ENCODE measurements at regions not wholly inside any gene's neighbourhood (a gene's known extent, or its start where the extent isn't known, plus 50 kb on each side); places are given as distances from the start of the nearest gene placed in this dataset.

DNA sequence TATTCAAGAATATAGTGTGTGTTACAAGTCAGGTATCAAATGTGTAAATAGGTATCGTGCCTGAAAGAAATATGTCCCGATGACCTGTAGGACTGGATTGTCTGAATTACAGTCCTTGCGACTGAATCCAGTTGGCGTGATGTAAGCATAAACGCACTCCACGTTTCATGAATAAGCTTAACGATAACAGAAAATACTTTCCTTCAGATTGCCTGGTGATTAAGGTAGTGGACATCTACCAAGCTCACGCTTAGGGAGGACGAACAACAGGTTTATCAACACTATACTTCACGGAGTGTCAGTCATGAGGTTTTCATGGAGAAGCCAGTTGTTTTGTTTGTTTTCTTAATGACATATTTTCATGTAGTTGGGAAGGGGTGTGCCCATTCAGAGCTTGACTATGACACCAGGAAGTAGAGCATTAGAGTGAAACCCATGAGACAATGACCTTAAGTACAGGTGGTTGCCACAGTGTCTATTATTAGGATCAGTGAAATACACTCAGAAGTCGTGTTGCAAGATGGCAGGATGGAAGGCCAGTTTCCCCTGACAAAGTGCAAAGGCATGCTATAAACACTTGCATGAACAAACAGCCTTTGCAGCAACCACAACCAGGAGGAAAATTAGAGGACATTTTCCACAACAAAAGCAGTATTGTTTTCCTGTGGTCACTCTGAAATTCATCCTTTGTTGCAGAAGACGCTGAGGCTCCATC, 305.8 kb upstream of the PRDM1 start:
- TF ChIP-seq POLR2A (IDR thresholded peaks at IDR 0.05; ENCODE audit: low read depth, low read length) (no peak), JUN (IDR thresholded peaks at IDR 0.05; ENCODE audit: borderline replicate concordance, insufficient read depth, insufficient read length, low read depth) (no peak), POLR2AphosphoS5 (IDR thresholded peaks at IDR 0.05; ENCODE audit: insufficient read depth, low read depth, low read length) (no peak), EZH2 (IDR thresholded peaks at IDR 0.05; ENCODE audit: borderline replicate concordance, low read depth, low read length, severe bottlenecking) (no peak)
- TF ChIP-seq, protein P1, sequence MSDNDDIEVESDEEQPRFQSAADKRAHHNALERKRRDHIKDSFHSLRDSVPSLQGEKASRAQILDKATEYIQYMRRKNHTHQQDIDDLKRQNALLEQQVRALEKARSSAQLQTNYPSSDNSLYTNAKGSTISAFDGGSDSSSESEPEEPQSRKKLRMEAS (IDR thresholded peaks at IDR 0.05; ENCODE audit: insufficient read depth, insufficient read length) = no peak
- TF ChIP-seq, protein P2, sequence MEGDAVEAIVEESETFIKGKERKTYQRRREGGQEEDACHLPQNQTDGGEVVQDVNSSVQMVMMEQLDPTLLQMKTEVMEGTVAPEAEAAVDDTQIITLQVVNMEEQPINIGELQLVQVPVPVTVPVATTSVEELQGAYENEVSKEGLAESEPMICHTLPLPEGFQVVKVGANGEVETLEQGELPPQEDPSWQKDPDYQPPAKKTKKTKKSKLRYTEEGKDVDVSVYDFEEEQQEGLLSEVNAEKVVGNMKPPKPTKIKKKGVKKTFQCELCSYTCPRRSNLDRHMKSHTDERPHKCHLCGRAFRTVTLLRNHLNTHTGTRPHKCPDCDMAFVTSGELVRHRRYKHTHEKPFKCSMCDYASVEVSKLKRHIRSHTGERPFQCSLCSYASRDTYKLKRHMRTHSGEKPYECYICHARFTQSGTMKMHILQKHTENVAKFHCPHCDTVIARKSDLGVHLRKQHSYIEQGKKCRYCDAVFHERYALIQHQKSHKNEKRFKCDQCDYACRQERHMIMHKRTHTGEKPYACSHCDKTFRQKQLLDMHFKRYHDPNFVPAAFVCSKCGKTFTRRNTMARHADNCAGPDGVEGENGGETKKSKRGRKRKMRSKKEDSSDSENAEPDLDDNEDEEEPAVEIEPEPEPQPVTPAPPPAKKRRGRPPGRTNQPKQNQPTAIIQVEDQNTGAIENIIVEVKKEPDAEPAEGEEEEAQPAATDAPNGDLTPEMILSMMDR (IDR thresholded peaks at IDR 0.05; ENCODE audit: extremely low read depth in 1 of 2, insufficient read depth in 1 of 2, low read depth in 1 of 2, low read length in 2 of 2) = no peak
